HepG2 (cell line): ENCODE measurements at regions not wholly inside any gene's neighbourhood (a gene's known extent, or its start where the extent isn't known, plus 50 kb on each side); places are given as distances from the start of the nearest gene placed in this dataset.

ENCODE experiments used
- ATAC-seq: fragments of 200-7000 bp; cut with Tn5 transposase; 3 replicates; pipeline ENCODE4 v1.9.1; 2020; ENCODE audit warnings: mild to moderate bottlenecking, moderate library complexity
- BruUV-seq: library from RNA; stranded (reverse); fragments of 400-500 nt; replicated peaks from 2 replicates; lab custom pipeline; 2021; lab: Mats Ljungman, UMichigan
- CTCF ChIA-PET: fragments of 300-600 bp; formaldehyde crosslinking; extraction: SDS; loops from one replicate; lab custom pipeline; 2021; ENCODE audit warnings: low total read pairs, inconsistent platforms, low intra/inter-chr PET ratio; lab: Yijun Ruan, JAX
- POLR2A ChIA-PET: fragments of 350-600 bp; sonication (Branson Sonifier 250); formaldehyde crosslinking; loops from one replicate; lab custom pipeline; 2020; ENCODE audit warnings: antibody characterized with exemption, inconsistent platforms; lab: Yijun Ruan, JAX
- DNase-seq: peaks from one replicate; pipeline ENCODE4 v3.0.0-alpha.2; 2015; ENCODE audit warnings: low spot score
- FAIRE-seq: peaks from 3 replicates; lab custom pipeline; 2011; peaks lifted over from hg19 to GRCh38; lab: Jason Lieb, UNC
- H2AFZ ChIP-seq: one replicate; pipeline ENCODE4 v1.6.1; 2011; ENCODE audit warnings: low read length, inconsistent platforms
- H3K27ac ChIP-seq: fragments of 300-600 bp; 3 replicates; pipeline ENCODE4 v1.8.0; 2011; ENCODE audit warnings: mixed run types, mild to moderate bottlenecking, mixed read lengths, low read length, inconsistent platforms; ENCODE audit not compliant: insufficient read depth; ENCODE audit errors: extremely low read length
- H3K27me3 ChIP-seq, 2 experiments: fragments of 200-600 bp in 1 of 2; 2 replicates in 1 of 2; 3 replicates in 1 of 2; pipeline versions ENCODE4 v1.6.0 to v1.8.0; 2011; ENCODE audit warnings: low read length in 2 of 2, mild to moderate bottlenecking in 2 of 2, moderate library complexity in 2 of 2, inconsistent platforms in 1 of 2; ENCODE audit not compliant: insufficient read depth in 2 of 2, control insufficient read depth in 1 of 2
- H3K36me3 ChIP-seq, 2 experiments: fragments of 200-600 bp in 1 of 2; replicated peaks in 1 of 2; 2 replicates in 1 of 2; 3 replicates in 1 of 2; pipeline versions ENCODE4 v1.5.1 to v1.8.0; 2011; ENCODE audit warnings: low read length in 2 of 2, inconsistent platforms in 1 of 2; ENCODE audit not compliant: insufficient read depth in 2 of 2, control insufficient read depth in 1 of 2
- H3K4me1 ChIP-seq: 2 replicates; pipeline ENCODE4 v1.5.1; 2012; ENCODE audit warnings: low read length, inconsistent platforms; ENCODE audit not compliant: insufficient read depth
- H3K4me2 ChIP-seq: 2 replicates; pipeline ENCODE4 v1.6.0; 2011; ENCODE audit warnings: low read depth, low read length, inconsistent platforms
- H3K4me3 ChIP-seq, 3 experiments: fragments of 200-600 bp in 1 of 3; sonication (generic), shearing (Covaris generic) in 1 of 3; replicated peaks in 1 of 3; 2 replicates each; pipeline ENCODE4 v1.5.1; 2011 to 2016; ENCODE audit warnings: low read length in 3 of 3, inconsistent platforms in 2 of 3, low read depth in 2 of 3, mild to moderate bottlenecking in 2 of 3, control low read depth in 1 of 3, mixed read lengths in 1 of 3; ENCODE audit not compliant: insufficient read depth in 1 of 3
- H3K79me2 ChIP-seq: one replicate; pipeline ENCODE4 v1.6.1; 2011; ENCODE audit warnings: low read length, inconsistent platforms; ENCODE audit not compliant: insufficient read depth
- H3K9ac ChIP-seq: 2 replicates; pipeline ENCODE4 v1.6.0; 2011; ENCODE audit warnings: mild to moderate bottlenecking, low read depth, low read length, inconsistent platforms; ENCODE audit not compliant: insufficient read depth
- H3K9me3 ChIP-seq: 2 replicates; pipeline ENCODE4 v1.5.1; 2012; ENCODE audit warnings: mild to moderate bottlenecking, low read length
- H4K20me1 ChIP-seq: 2 replicates; pipeline ENCODE4 v1.6.0; 2011; ENCODE audit warnings: inconsistent platforms, mild to moderate bottlenecking, low read length, moderate library complexity; ENCODE audit not compliant: insufficient read depth
- ESRRA ChIP-seq: sonication (generic); formaldehyde crosslinking; IDR thresholded peaks from 2 replicates; pipeline ENCODE4 v1.5.1; 2020; ENCODE audit warnings: mild to moderate bottlenecking, low read depth, missing genetic modification reagents
- FOXJ3 ChIP-seq: sonication (generic); formaldehyde crosslinking; IDR thresholded peaks from 2 replicates; pipeline ENCODE4 v1.4.0; 2020; ENCODE audit warnings: missing genetic modification reagents, mild to moderate bottlenecking, borderline replicate concordance
- PHF8 ChIP-seq: sonication (generic); formaldehyde crosslinking; IDR thresholded peaks from 2 replicates; pipeline ENCODE4 v1.5.0; 2020; ENCODE audit warnings: missing genetic modification reagents
- TSC22D2 ChIP-seq: sonication (generic); formaldehyde crosslinking; IDR thresholded peaks from 2 replicates; pipeline ENCODE4 v1.5.1; 2020; ENCODE audit warnings: missing genetic modification reagents, mild to moderate bottlenecking, borderline replicate concordance
- ZNF678 ChIP-seq: sonication (generic); formaldehyde crosslinking; IDR thresholded peaks from 2 replicates; pipeline ENCODE4 v1.4.0; 2020; ENCODE audit warnings: mild to moderate bottlenecking, missing genetic modification reagents
- WGBS: methylation state at CpG from one replicate; pipeline ENCODE4 v1.1.6; 2017; ENCODE audit warnings: low lambda C conversion rate; 5-methylcytosine and 5-hydroxymethylcytosine counted together
- in situ Hi-C: cut with HindIII; loops from 2 replicates; pipeline ENCODE4 v1.10.0; 2017; ENCODE audit warnings: low pct_unique_long_range_greater_than_20kb; ENCODE audit not compliant: extremely low pct_ligation_motif_present
- intact Hi-C: fragments of 100-400 bp; cut with micrococcal nuclease; formaldehyde crosslinking; loops from one replicate; pipeline ENCODE4 v1.10.0; 2022; ENCODE audit not compliant: unreplicated experiment
- TF ChIP-seq, protein P1 (sequence below): sonication (generic); formaldehyde crosslinking; IDR thresholded peaks from 2 replicates; pipeline ENCODE4 v1.5.0; 2020; ENCODE audit warnings: missing genetic modification reagents
- TF ChIP-seq, protein P2 (sequence below): IDR thresholded peaks from 2 replicates; pipeline ENCODE4 v1.6.1; 2016; ENCODE audit warnings: low read depth, missing genetic modification reagents, missing compliant biosample characterization
- TF ChIP-seq, protein P3 (sequence below): sonication (generic); formaldehyde crosslinking; IDR thresholded peaks from 2 replicates; pipeline ENCODE4 v1.9.0; 2021; ENCODE audit warnings: missing genetic modification reagents, borderline replicate concordance

DNA sequence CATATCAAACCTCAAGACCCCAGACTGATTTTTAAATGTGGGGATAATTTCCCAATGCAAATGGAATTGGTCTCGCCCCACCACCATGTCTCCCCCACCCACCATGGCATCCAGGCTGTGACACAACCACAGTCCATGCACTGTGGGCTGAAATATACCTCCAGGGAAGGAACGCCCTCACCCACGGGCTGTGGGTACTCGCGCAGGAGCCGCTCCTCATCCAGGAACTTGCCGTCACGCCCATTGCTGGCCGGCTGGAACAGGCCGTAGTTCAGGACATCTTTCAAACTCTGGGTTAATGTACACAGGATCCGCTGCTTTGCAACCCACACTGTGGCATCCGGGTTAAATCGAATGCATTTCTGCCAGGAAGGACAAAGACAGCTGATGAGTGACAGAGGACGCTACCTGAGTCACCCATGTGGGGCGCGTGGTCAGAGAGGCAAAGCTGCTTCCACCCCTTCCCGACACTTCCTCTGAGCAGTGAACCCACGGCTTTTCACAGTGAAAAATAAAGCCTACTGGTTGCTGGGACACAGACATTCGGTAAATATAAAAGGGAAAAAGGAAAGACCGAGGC is 133.6 kb downstream of the SHANK2 start:
- Histone ChIP-seq H3K36me3 (peaks cover 24 to 56% of the 10 kb centered on the region in 2 experiments), H3K4me1 (no peaks in the 10 kb centered on the region), H3K4me3 (no peak overlapping the region), H2AFZ (no peak overlapping the region), H3K9ac (no peak overlapping the region), H3K27me3 (no peaks in the 10 kb centered on the region), H3K27ac (no peak overlapping the region), H3K4me2 (no peak overlapping the region), H3K9me3 (no peaks in the 10 kb centered on the region), H3K79me2 (no peaks in the 10 kb centered on the region), H4K20me1 (peaks cover 13% of the 10 kb centered on the region; the same call in 1 of the 2 replicates)
- CTCF ChIA-PET, result no interaction called here
- 95% methylated on average over 11 of the region's 20 CpGs for WGBS
- BruUV-seq, result no TSS peak
- DNase-seq, result no peak
- FAIRE-seq, result no peak
- intact Hi-C loops, result no loop called here
- in situ Hi-C loops, result no loop called here
- POLR2A ChIA-PET, result no interaction called here
- TF ChIP-seq, protein P1, sequence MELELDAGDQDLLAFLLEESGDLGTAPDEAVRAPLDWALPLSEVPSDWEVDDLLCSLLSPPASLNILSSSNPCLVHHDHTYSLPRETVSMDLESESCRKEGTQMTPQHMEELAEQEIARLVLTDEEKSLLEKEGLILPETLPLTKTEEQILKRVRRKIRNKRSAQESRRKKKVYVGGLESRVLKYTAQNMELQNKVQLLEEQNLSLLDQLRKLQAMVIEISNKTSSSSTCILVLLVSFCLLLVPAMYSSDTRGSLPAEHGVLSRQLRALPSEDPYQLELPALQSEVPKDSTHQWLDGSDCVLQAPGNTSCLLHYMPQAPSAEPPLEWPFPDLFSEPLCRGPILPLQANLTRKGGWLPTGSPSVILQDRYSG (CRISPR knock-in tag), result no peak
- ATAC-seq, result no peak

DNA sequence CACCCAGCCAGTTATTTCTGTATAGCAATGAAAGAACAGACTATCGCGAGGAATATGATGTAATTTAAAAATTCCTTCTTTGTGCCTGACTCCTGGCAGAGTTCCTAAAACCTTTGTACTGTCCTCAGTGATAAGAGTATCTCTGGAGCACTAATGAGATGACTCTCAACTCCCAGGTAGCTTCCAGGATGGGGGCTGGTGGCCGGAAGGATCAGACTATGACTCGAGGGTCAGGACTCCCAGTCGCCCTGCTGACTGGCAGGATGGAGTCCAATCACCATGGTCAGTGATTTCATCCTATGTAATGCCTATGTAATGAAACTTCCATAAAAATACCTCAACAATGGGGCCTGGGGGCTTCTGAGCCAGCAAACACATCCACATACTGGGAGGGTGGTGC is 135.1 kb downstream of the SHANK2 start:
- in situ Hi-C loops, result no loop called here
- H3K9me3 ChIP-seq, result no peaks in the 10 kb centered on the region
- no peak overlapping the region for H3K27ac ChIP-seq
- CTCF ChIA-PET, result no interaction called here
- peaks cover 31 to 65% of the 10 kb centered on the region in 2 experiments for H3K36me3 ChIP-seq
- H4K20me1 ChIP-seq, result 0 out of 2 replicates have a peak, but pooled peaks cover 8% of the 10 kb centered on the region
- H3K4me1 ChIP-seq, result no peaks in the 10 kb centered on the region
- no peak for ATAC-seq
- no peak for FAIRE-seq
- no peaks in the 10 kb centered on the region for H3K27me3 ChIP-seq
- POLR2A ChIA-PET, result no interaction called here
- DNase-seq, result no peak
- H3K9ac ChIP-seq, result no peak overlapping the region
- intact Hi-C loops, result no loop called here
- H3K4me3 ChIP-seq, result no peak overlapping the region
- no peaks in the 10 kb centered on the region for H3K79me2 ChIP-seq
- H2AFZ ChIP-seq, result no peak overlapping the region
- WGBS, result 97% methylated on average over 5 of the region's 5 CpGs
- BruUV-seq, result no TSS peak
- no peak overlapping the region for H3K4me2 ChIP-seq
- TF ChIP-seq ESRRA (CRISPR knock-in tag), result no peak
- no peak for TF ChIP-seq TSC22D2 (CRISPR knock-in tag)
- no peak for TF ChIP-seq FOXJ3
- no peak for TF ChIP-seq PHF8 (CRISPR knock-in tag)
- TF ChIP-seq ZNF678 (CRISPR knock-in tag), result no peak
- TF ChIP-seq, protein P2, sequence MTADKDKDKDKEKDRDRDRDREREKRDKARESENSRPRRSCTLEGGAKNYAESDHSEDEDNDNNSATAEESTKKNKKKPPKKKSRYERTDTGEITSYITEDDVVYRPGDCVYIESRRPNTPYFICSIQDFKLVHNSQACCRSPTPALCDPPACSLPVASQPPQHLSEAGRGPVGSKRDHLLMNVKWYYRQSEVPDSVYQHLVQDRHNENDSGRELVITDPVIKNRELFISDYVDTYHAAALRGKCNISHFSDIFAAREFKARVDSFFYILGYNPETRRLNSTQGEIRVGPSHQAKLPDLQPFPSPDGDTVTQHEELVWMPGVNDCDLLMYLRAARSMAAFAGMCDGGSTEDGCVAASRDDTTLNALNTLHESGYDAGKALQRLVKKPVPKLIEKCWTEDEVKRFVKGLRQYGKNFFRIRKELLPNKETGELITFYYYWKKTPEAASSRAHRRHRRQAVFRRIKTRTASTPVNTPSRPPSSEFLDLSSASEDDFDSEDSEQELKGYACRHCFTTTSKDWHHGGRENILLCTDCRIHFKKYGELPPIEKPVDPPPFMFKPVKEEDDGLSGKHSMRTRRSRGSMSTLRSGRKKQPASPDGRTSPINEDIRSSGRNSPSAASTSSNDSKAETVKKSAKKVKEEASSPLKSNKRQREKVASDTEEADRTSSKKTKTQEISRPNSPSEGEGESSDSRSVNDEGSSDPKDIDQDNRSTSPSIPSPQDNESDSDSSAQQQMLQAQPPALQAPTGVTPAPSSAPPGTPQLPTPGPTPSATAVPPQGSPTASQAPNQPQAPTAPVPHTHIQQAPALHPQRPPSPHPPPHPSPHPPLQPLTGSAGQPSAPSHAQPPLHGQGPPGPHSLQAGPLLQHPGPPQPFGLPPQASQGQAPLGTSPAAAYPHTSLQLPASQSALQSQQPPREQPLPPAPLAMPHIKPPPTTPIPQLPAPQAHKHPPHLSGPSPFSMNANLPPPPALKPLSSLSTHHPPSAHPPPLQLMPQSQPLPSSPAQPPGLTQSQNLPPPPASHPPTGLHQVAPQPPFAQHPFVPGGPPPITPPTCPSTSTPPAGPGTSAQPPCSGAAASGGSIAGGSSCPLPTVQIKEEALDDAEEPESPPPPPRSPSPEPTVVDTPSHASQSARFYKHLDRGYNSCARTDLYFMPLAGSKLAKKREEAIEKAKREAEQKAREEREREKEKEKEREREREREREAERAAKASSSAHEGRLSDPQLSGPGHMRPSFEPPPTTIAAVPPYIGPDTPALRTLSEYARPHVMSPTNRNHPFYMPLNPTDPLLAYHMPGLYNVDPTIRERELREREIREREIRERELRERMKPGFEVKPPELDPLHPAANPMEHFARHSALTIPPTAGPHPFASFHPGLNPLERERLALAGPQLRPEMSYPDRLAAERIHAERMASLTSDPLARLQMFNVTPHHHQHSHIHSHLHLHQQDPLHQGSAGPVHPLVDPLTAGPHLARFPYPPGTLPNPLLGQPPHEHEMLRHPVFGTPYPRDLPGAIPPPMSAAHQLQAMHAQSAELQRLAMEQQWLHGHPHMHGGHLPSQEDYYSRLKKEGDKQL (CRISPR knock-in tag), result no peak
- TF ChIP-seq, protein P3, sequence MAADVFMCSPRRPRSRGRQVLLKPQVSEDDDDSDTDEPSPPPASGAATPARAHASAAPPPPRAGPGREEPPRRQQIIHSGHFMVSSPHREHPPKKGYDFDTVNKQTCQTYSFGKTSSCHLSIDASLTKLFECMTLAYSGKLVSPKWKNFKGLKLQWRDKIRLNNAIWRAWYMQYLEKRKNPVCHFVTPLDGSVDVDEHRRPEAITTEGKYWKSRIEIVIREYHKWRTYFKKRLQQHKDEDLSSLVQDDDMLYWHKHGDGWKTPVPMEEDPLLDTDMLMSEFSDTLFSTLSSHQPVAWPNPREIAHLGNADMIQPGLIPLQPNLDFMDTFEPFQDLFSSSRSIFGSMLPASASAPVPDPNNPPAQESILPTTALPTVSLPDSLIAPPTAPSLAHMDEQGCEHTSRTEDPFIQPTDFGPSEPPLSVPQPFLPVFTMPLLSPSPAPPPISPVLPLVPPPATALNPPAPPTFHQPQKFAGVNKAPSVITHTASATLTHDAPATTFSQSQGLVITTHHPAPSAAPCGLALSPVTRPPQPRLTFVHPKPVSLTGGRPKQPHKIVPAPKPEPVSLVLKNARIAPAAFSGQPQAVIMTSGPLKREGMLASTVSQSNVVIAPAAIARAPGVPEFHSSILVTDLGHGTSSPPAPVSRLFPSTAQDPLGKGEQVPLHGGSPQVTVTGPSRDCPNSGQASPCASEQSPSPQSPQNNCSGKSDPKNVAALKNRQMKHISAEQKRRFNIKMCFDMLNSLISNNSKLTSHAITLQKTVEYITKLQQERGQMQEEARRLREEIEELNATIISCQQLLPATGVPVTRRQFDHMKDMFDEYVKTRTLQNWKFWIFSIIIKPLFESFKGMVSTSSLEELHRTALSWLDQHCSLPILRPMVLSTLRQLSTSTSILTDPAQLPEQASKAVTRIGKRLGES, result no peak
